Stimulated activated CD4-positive, alpha-beta T cell treated with anti-CD3 and anti-CD28 coated beads, Interleukin-12 subunit alpha, Interleukin-12 subunit beta, amount 100 ng/mL, for 48 hours (primary cell): ENCODE measurements at regions not wholly inside any gene's neighbourhood (a gene's known extent, or its start where the extent isn't known, plus 50 kb on each side); places are given as distances from the start of the nearest gene placed in this dataset.

Source experiments
- DNase-seq, 3 donors: peaks; one replicate each; pipeline ENCODE4 v3.0.0-alpha.2; 2020; ENCODE audit warnings: low read depth in 2 of 3, low spot score in 1 of 3

GRCh38 chr3:168336276-168336675 is 240.6 kb upstream of the GOLIM4 start:
- DNase-seq, result no peak

- DNase-seq, result no peak
Observed at GRCh38 chr3:168333410-168333935, 237.7 kb upstream of the GOLIM4 start.

DNA sequence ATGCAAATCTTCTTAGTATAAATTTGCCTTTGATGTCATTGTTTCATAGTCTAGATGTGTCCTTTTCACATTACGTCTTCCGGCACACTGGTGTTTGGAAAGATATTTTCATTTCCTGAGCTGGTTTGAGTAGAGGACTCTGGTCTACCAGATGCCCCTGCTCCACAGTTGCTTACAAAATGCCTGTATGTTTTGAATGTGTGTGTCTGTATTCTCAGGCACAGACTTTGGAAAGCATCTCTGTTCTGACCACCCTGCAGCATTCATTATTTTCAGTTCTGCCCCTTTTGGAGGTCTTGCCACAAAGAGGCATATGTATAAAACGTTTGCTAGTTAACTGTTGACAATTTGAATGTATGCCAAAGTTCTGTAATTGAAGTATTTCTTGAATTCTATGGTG is 236.0 kb upstream of the GOLIM4 start:
- no peak for DNase-seq

DNA sequence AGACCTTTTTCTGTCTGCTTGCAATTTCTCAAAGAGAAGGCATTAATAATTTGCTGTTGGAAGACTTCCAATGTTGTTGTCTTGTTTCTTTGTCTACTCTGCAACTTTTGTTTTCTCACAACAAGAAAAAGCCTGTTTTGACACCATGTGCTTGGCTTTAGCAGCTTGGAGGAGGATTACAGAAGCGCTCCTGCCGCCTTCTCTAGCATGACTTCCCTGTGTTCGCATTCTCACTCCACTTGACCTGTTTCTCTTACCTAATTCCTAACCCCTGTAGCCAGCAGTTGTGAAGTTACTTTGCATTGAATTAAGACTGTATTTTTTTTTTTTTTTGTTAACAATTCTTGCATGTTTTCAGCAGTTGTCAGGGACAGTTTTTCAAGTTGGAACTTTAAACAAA is 235.3 kb upstream of the GOLIM4 start:
- no peak for DNase-seq

GRCh38 chr3:168327856-168328255 is 232.1 kb upstream of the GOLIM4 start:
- DNase-seq, result no peak

GRCh38 chr3:168325684-168326083 is 230.0 kb upstream of the GOLIM4 start:
- DNase-seq, result no peak

- DNase-seq, result no peak
Observed at GRCh38 chr3:168322941-168323340, 227.2 kb upstream of the GOLIM4 start.

DNA sequence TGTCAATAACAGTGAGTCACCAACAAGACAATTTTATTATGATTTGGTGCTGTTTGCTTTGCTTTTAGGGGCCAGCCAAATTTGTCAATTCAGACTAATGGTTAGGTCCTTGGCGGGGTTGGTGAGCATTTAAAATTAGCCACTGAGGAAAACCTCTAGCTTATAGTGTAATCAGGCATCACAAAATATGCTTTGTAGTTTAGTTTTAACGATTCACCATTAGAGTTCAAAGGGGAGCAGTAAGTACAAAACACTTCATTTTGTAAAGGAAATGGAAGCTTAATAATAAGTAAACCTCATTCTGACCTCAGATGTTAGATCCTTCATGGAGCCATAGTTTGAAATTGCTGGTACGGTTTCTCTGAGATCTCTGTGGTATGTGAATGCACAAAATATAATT is 218.4 kb upstream of the GOLIM4 start:
- DNase-seq, result no peak

- DNase-seq, result no peak
Observed at GRCh38 chr3:168312984-168313383, 217.3 kb upstream of the GOLIM4 start.

DNA sequence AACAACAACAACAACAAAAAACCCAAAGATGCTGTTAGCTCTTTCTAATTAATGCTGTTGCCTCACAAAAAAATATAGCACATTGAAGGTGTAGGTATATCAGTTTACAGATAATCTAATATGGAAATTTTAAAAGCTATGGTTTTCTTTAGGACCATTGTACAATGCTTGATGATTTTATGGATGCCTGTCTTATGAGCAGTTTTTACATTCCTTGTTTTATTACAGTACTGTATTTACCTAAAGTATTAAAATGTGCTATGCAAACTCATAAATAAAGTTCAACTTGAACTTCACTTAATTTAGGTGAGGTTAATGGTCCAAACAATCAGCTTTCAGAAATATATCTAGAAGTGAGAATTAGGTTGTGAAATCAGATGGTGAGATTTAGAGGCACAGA is 212.2 kb upstream of the GOLIM4 start:
- DNase-seq, result no peak

DNA sequence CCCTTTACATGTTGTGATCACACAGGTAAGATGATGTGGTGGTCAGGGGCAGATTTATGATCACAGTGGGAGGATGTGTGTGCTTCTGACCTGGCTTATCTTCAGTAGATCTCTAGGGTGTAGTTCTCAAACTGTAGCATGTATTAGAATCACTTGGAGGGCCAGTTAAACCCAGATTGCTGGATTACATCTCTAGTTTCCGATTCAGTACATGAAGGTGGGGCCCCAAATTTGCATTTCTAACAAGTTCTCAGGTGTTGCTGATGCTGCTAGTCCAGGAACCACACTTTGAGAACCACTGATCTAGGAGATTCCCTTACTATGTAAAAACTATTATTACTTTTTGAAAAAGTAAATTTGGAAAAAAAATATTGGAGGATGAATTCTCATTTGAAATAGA is 199.3 kb upstream of the GOLIM4 start:
- no peak for DNase-seq

- no peak for DNase-seq
Observed at GRCh38 chr3:168292296-168292695, 196.6 kb upstream of the GOLIM4 start.

- no peak for DNase-seq
Observed at GRCh38 chr3:168289471-168290008, 193.8 kb upstream of the GOLIM4 start.

DNA sequence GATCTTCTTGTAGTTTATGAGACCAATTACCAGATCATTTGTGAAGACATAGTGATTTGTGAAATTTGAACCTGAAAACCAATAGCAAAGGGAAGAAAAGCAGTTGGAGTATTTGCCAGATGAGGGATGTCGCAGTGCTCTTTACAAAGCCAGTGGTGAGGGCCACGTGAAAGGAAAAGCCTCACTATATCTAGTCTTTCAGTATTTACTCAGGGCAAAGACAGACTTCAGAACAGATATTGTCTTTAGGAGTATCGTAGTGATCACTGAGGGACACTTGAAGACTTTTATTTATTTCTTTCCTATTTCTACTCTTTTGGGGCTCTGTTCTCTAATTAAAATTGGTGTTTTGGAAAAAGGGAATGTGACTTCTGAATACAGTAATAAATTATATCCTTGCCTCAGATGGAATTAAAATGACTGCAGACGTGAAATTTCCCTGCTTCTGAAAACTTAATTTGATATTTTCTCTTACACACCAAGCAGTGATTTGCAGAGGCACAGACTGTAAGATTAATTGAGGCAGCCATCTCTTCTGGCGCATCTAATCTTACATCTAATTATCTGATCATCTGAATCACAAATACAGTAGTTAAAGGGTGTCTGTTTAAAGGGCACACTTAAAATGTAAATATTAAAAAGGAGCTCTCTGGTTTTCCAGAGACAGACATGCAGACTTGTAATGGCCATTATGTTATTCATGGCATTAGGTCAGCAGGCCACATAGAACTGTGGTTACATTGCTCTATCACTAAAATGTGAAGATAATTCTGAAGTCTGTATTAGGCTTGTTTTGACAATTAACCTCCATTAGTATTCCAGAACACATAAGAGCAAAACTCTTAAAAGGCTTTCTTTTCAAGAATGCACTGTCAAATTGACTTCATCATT is 193.0 kb upstream of the GOLIM4 start:
- DNase-seq, result no peak

DNA sequence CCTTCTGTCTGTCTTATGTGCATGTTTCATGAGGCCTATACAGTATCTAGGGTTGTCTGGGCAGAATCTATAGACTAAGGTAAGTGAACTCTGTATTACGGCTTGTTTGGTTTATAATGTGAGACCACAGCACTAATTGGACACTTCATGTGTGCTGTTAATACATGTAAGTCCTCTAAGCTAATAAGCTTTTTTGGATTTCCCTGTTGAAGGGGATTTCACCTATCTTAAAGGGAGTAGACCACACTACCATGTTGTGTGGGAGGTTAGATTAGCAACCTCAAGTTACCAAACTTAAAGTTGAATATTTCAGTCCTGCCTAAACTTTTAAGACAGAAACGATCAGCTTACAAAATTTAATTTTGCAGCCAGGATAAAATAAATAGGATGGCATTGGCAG is 189.8 kb upstream of the GOLIM4 start:
- DNase-seq, result no peak

DNA sequence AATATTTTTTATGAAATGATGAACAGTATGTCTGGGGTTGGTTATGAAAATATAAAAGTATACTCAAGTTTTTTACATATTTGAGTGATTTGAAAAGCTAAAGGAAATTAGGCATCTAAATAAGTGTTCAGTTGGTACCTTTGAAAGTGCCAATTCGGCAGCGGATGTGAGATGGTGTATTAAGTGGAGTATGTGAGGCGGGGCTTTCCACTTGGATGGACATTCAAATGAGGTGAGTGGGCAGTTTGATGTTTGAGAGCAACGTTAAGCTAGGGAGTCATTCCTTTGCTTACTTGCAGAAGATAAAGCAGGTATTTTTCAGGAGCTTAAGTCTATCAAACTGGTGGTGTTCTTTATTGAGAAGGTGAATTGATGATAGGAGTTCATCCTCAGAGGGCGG is 189.0 kb upstream of the GOLIM4 start:
- no peak for DNase-seq

DNA sequence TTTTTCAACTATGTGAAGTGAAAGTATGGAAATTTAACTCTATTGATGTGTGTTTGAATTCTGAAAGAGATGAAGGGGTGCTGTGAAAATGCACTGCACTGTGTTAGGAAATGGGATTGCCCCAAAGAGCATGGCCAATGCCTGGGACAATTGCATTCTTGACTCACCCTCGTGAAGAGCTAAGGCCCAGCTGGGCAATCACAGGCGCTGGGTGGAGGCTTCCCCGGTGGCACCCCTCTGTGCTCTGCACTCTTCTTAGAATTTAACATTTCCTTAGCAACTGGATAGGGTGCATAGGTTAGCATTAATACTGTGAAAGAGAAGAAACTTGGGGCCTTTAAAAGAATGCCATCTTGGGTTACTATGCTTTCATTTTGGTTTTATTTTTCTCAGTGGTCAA is 179.9 kb upstream of the GOLIM4 start:
- DNase-seq, result no peak

DNA sequence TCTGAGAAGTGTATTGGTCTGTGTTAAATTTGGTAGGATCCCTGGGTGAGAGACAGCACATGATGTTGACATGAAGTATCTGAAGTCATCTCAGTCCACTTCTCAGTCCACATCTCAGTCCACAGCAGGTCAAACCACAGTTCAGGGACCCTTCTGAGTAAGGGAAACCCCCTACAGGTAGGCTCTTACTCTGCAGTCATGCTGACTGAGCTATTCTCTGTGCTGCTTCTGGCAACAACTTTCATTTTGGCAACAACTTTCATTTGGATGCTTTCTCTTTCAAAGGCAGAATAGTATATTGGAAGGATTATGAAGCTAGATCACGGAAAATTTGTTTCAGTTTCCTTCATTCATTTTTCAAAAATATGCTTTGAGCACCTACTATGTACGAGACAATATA is 178.2 kb upstream of the GOLIM4 start:
- DNase-seq, result no peak

DNA sequence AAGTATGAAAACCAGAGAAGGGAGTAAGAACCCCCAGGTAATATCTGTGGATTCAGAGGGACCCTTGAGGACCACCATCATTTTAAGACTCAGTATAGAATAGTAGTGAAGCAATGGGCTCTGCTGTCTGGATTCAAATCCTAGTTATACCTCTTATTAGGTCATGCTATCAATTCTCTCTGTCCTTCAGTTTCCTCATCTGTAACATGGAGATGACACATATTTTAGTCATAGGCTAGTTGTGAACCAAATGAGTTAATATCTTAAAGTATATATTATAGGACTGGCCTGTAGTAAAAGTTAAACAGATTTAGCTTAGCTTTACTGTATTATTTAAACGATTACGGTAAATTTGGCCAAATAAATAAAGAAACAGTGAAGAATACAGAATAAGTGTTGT is 177.3 kb upstream of the GOLIM4 start:
- DNase-seq, result no peak

DNA sequence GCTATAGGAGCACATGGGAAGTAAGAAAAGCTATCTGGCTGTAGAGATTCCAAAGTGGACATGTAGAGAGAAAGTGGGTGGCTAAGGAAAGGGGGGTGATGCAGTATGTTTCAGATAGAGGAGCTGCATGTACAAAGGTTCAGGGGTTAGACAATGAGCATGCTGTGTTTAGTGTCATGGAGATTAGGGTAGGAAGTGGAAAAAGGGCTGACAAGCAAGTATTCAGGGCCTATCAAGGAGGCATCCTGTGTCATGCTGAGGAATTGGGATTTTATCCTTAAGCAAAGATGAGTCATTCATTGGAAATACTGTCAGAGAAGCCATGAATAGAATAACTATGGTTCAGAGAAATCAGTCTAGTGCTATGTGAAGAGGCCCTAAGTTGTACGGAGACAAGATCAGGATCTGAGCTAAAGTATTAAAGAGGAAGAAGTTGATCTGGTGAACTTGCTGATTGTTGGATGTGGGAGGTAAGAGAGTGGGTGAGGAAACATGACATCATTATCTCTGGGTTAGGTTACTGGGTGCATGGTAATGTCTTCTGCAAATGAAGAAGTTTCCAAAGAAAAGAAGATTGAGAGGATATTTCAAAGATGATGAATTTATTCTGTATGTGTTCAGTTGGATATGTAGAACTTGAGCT is 176.7 kb upstream of the GOLIM4 start:
- DNase-seq, result no peak

- DNase-seq, result no peak
Observed at GRCh38 chr3:168271932-168272331, 176.2 kb upstream of the GOLIM4 start.

DNA sequence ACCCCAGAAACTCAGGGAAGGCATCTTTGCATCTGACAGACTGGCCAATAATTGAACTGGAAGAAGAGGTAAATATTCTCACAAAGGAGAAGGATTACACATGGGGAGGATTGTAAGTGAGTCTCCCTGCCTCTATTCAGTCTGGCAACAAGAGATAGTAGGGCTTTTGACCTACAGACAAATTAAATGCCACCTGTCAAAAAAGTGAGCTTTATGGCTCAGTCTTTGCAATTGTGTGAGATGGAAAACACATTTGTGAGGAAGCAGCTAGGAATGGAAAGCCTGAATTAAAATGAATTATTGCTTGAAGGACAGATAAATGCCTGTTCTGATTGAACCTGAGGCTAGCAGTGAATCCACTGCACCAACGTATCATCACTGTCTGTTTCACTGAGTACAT is 173.3 kb upstream of the GOLIM4 start:
- no peak for DNase-seq
